HG03095 (cell line): ENCODE measurements at regions not wholly inside any gene's neighbourhood (a gene's known extent, or its start where the extent isn't known, plus 50 kb on each side); places are given as distances from the start of the nearest gene placed in this dataset.

Experiments
- ATAC-seq: cut with Tn5 transposase; IDR thresholded peaks from one replicate; pipeline ENCODE4 v1.9.1; 2021; ENCODE audit warnings: moderate library complexity; ENCODE audit not compliant: unreplicated experiment

- ATAC-seq: no peak
Measured at GRCh38 chr4:96894621-96895020, 1054.7 kb downstream of the PDHA2 start.

- no peak for ATAC-seq
Measured at GRCh38 chr4:96895826-96896225, 1055.9 kb downstream of the PDHA2 start.

GRCh38 chr4:96912716-96913115 is 1072.8 kb downstream of the PDHA2 start:
- no peak for ATAC-seq

GRCh38 chr4:96913441-96914080 is 1073.7 kb downstream of the PDHA2 start:
- no peak for ATAC-seq

- ATAC-seq: no peak
Measured at GRCh38 chr4:96916711-96917110, 1076.8 kb downstream of the PDHA2 start.

GRCh38 chr4:96936886-96937285 is 1097.0 kb downstream of the PDHA2 start:
- no peak for ATAC-seq

GRCh38 chr4:96946552-96946951 is 1106.7 kb downstream of the PDHA2 start:
- ATAC-seq: no peak

- ATAC-seq: no peak
Measured at GRCh38 chr4:96952610-96953009, 1112.7 kb downstream of the PDHA2 start.

- no peak for ATAC-seq
Measured at GRCh38 chr4:96955226-96955625, 1115.3 kb downstream of the PDHA2 start.

- no peak for ATAC-seq
Measured at GRCh38 chr4:96955691-96956090, 1115.8 kb downstream of the PDHA2 start.

- no peak for ATAC-seq
Measured at GRCh38 chr4:96969455-96969854, 1129.6 kb downstream of the PDHA2 start.

GRCh38 chr4:96972920-96973319 is 1133.0 kb downstream of the PDHA2 start:
- ATAC-seq: no peak

- ATAC-seq: no peak
Measured at GRCh38 chr4:96974295-96974694, 1134.4 kb downstream of the PDHA2 start.

- no peak for ATAC-seq
Measured at GRCh38 chr4:96983830-96984229, 1143.9 kb downstream of the PDHA2 start.

GRCh38 chr4:96986816-96987215 is 1146.9 kb downstream of the PDHA2 start:
- ATAC-seq: no peak

- no peak for ATAC-seq
Measured at GRCh38 chr4:96991083-96991482, 1151.2 kb downstream of the PDHA2 start.

- no peak for ATAC-seq
Measured at GRCh38 chr4:96992443-96992842, 1150.8 kb downstream of the STPG2 start.

- no peak for ATAC-seq
Measured at GRCh38 chr4:96993560-96993959, 1149.7 kb downstream of the STPG2 start.

GRCh38 chr4:97003715-97004114 is 1139.6 kb downstream of the STPG2 start:
- ATAC-seq: no peak

GRCh38 chr4:97013309-97013708 is 1130.0 kb downstream of the STPG2 start:
- ATAC-seq: no peak

GRCh38 chr4:97013711-97014110 is 1129.6 kb downstream of the STPG2 start:
- no peak for ATAC-seq

- ATAC-seq: no peak
Measured at GRCh38 chr4:97015301-97015700, 1128.0 kb downstream of the STPG2 start.

- ATAC-seq: no peak
Measured at GRCh38 chr4:97016186-97016907, 1126.9 kb downstream of the STPG2 start.
